ENCODE measurements at regions not wholly inside any gene's neighbourhood (a gene's known extent, or its start where the extent isn't known, plus 50 kb on each side); places are given as distances from the start of the nearest gene placed in this dataset.
"Not testable (repeated sequence)": the region's sequence is repeated elsewhere in the genome, so short reads cannot be mapped to it uniquely, and the experiment has no call there.

- H3K27ac ChIP-seq (ENCODE audit: insufficient read depth, low read length, poor library complexity, severe bottlenecking): no peak overlapping the region
- DNase-seq: no peak
Observed at GRCh38 chr1:194908643-194909042, 1699.6 kb downstream of the KCNT2 start.

GRCh38 chr1:194903524-194903923 lies 1704.7 kb downstream of the KCNT2 start:
- Histone ChIP-seq H3K27ac (ENCODE audit: insufficient read depth, low read length, poor library complexity, severe bottlenecking) (no peak overlapping the region), H3K4me3 (ENCODE audit: insufficient read depth, low read depth, low read length, poor library complexity, severe bottlenecking) (no peak overlapping the region), H3K4me1 (ENCODE audit: control insufficient read depth, insufficient read depth, low read length, poor library complexity, severe bottlenecking) (no peaks in the 10 kb centered on the region), H3K36me3 (ENCODE audit: control insufficient read depth, insufficient read depth, low read length) (no peaks in the 10 kb centered on the region), H3K9me3 (ENCODE audit: control insufficient read depth, low read length) (no peaks in the 10 kb centered on the region), H3K27me3 (replicated peaks; ENCODE audit: control insufficient read depth, insufficient read depth, low read length, poor library complexity, severe bottlenecking) (no peaks in the 10 kb centered on the region)
- no peak for DNase-seq

More at GRCh38 chr1:194908643-194909042, 1699.6 kb downstream of the KCNT2 start:
- H3K4me3 ChIP-seq (ENCODE audit: insufficient read depth, low read depth, low read length, poor library complexity, severe bottlenecking): no peak overlapping the region
- H3K36me3 ChIP-seq (ENCODE audit: control insufficient read depth, insufficient read depth, low read length): no peaks in the 10 kb centered on the region
- H3K9me3 ChIP-seq (ENCODE audit: control insufficient read depth, low read length): no peaks in the 10 kb centered on the region
- H3K27me3 ChIP-seq (replicated peaks; ENCODE audit: control insufficient read depth, insufficient read depth, low read length, poor library complexity, severe bottlenecking): no peaks in the 10 kb centered on the region
- no peaks in the 10 kb centered on the region for H3K4me1 ChIP-seq (ENCODE audit: control insufficient read depth, insufficient read depth, low read length, poor library complexity, severe bottlenecking)

GRCh38 chr1:194889310-194889709 lies 1702.9 kb upstream of the B3GALT2 start:
- H3K4me3 ChIP-seq (ENCODE audit: insufficient read depth, low read depth, low read length, poor library complexity, severe bottlenecking): no peak overlapping the region

GRCh38 chr1:194870860-194871259 lies 1684.4 kb upstream of the B3GALT2 start:
- H3K27me3 ChIP-seq (replicated peaks; ENCODE audit: control insufficient read depth, insufficient read depth, low read length, poor library complexity, severe bottlenecking): no peaks in the 10 kb centered on the region
- H3K4me1 ChIP-seq (ENCODE audit: control insufficient read depth, insufficient read depth, low read length, poor library complexity, severe bottlenecking): no peaks in the 10 kb centered on the region
- H3K9me3 ChIP-seq (ENCODE audit: control insufficient read depth, low read length): no peaks in the 10 kb centered on the region
- H3K36me3 ChIP-seq (ENCODE audit: control insufficient read depth, insufficient read depth, low read length): no peaks in the 10 kb centered on the region
- H3K27ac ChIP-seq (ENCODE audit: insufficient read depth, low read length, poor library complexity, severe bottlenecking): no peak overlapping the region
- H3K4me3 ChIP-seq (ENCODE audit: insufficient read depth, low read depth, low read length, poor library complexity, severe bottlenecking): no peak overlapping the region
- DNase-seq: no peak

More at GRCh38 chr1:194889310-194889709, 1702.9 kb upstream of the B3GALT2 start:
- H3K4me1 ChIP-seq (ENCODE audit: control insufficient read depth, insufficient read depth, low read length, poor library complexity, severe bottlenecking): no peaks in the 10 kb centered on the region
- no peaks in the 10 kb centered on the region for H3K36me3 ChIP-seq (ENCODE audit: control insufficient read depth, insufficient read depth, low read length)
- no peak overlapping the region for H3K27ac ChIP-seq (ENCODE audit: insufficient read depth, low read length, poor library complexity, severe bottlenecking)
- H3K9me3 ChIP-seq (ENCODE audit: control insufficient read depth, low read length): no peaks in the 10 kb centered on the region
- no peaks in the 10 kb centered on the region for H3K27me3 ChIP-seq (replicated peaks; ENCODE audit: control insufficient read depth, insufficient read depth, low read length, poor library complexity, severe bottlenecking)
- no peak for DNase-seq

GRCh38 chr1:194866153-194866552 lies 1679.7 kb upstream of the B3GALT2 start:
- no peaks in the 10 kb centered on the region for H3K4me1 ChIP-seq (ENCODE audit: control insufficient read depth, insufficient read depth, low read length, poor library complexity, severe bottlenecking)
- no peak overlapping the region for H3K27ac ChIP-seq (ENCODE audit: insufficient read depth, low read length, poor library complexity, severe bottlenecking)
- no peak overlapping the region for H3K4me3 ChIP-seq (ENCODE audit: insufficient read depth, low read depth, low read length, poor library complexity, severe bottlenecking)
- DNase-seq: no peak
- no peaks in the 10 kb centered on the region for H3K36me3 ChIP-seq (ENCODE audit: control insufficient read depth, insufficient read depth, low read length)
- no peaks in the 10 kb centered on the region for H3K9me3 ChIP-seq (ENCODE audit: control insufficient read depth, low read length)
- no peaks in the 10 kb centered on the region for H3K27me3 ChIP-seq (replicated peaks; ENCODE audit: control insufficient read depth, insufficient read depth, low read length, poor library complexity, severe bottlenecking)

- Histone ChIP-seq H3K4me3 (ENCODE audit: insufficient read depth, low read depth, low read length, poor library complexity, severe bottlenecking) (no peak overlapping the region), H3K4me1 (ENCODE audit: control insufficient read depth, insufficient read depth, low read length, poor library complexity, severe bottlenecking) (no peaks in the 10 kb centered on the region), H3K9me3 (ENCODE audit: control insufficient read depth, low read length) (no peaks in the 10 kb centered on the region), H3K27ac (ENCODE audit: insufficient read depth, low read length, poor library complexity, severe bottlenecking) (no peak overlapping the region), H3K36me3 (ENCODE audit: control insufficient read depth, insufficient read depth, low read length) (no peaks in the 10 kb centered on the region), H3K27me3 (replicated peaks; ENCODE audit: control insufficient read depth, insufficient read depth, low read length, poor library complexity, severe bottlenecking) (no peaks in the 10 kb centered on the region)
- no peak for DNase-seq
Observed at GRCh38 chr1:194865383-194865782, 1679.0 kb upstream of the B3GALT2 start.

GRCh38 chr1:194862129-194862528 lies 1675.7 kb upstream of the B3GALT2 start:
- H3K27ac ChIP-seq (ENCODE audit: insufficient read depth, low read length, poor library complexity, severe bottlenecking): no peak overlapping the region
- no peaks in the 10 kb centered on the region for H3K36me3 ChIP-seq (ENCODE audit: control insufficient read depth, insufficient read depth, low read length)
- DNase-seq: no peak
- no peaks in the 10 kb centered on the region for H3K9me3 ChIP-seq (ENCODE audit: control insufficient read depth, low read length)
- no peak overlapping the region for H3K4me3 ChIP-seq (ENCODE audit: insufficient read depth, low read depth, low read length, poor library complexity, severe bottlenecking)
- H3K27me3 ChIP-seq (replicated peaks; ENCODE audit: control insufficient read depth, insufficient read depth, low read length, poor library complexity, severe bottlenecking): no peaks in the 10 kb centered on the region
- H3K4me1 ChIP-seq (ENCODE audit: control insufficient read depth, insufficient read depth, low read length, poor library complexity, severe bottlenecking): no peaks in the 10 kb centered on the region

- Histone ChIP-seq H3K27ac (ENCODE audit: insufficient read depth, low read length, poor library complexity, severe bottlenecking) (no peak overlapping the region), H3K27me3 (replicated peaks; ENCODE audit: control insufficient read depth, insufficient read depth, low read length, poor library complexity, severe bottlenecking) (no peaks in the 10 kb centered on the region), H3K4me3 (ENCODE audit: insufficient read depth, low read depth, low read length, poor library complexity, severe bottlenecking) (no peak overlapping the region), H3K4me1 (ENCODE audit: control insufficient read depth, insufficient read depth, low read length, poor library complexity, severe bottlenecking) (no peaks in the 10 kb centered on the region), H3K9me3 (ENCODE audit: control insufficient read depth, low read length) (no peaks in the 10 kb centered on the region), H3K36me3 (ENCODE audit: control insufficient read depth, insufficient read depth, low read length) (no peaks in the 10 kb centered on the region)
- DNase-seq: no peak
Observed at GRCh38 chr1:194860248-194861201, 1674.1 kb upstream of the B3GALT2 start.

GRCh38 chr1:194859481-194860154 lies 1673.2 kb upstream of the B3GALT2 start:
- not testable (repeated sequence) for H3K9me3 ChIP-seq (ENCODE audit: control insufficient read depth, low read length); H3K4me3 ChIP-seq (ENCODE audit: insufficient read depth, low read depth, low read length, poor library complexity, severe bottlenecking); H3K36me3 ChIP-seq (ENCODE audit: control insufficient read depth, insufficient read depth, low read length); H3K27ac ChIP-seq (ENCODE audit: insufficient read depth, low read length, poor library complexity, severe bottlenecking); H3K4me1 ChIP-seq (ENCODE audit: control insufficient read depth, insufficient read depth, low read length, poor library complexity, severe bottlenecking); H3K27me3 ChIP-seq (replicated peaks; ENCODE audit: control insufficient read depth, insufficient read depth, low read length, poor library complexity, severe bottlenecking); DNase-seq
